ENCODE measurements at regions not wholly inside any gene's neighbourhood (a gene's known extent, or its start where the extent isn't known, plus 50 kb on each side); places are given as distances from the start of the nearest gene placed in this dataset.
"Not testable (repeated sequence)": the region's sequence is repeated elsewhere in the genome, so short reads cannot be mapped to it uniquely, and the experiment has no call there.

- TF ChIP-seq CTCF (IDR thresholded peaks at IDR 0.05; ENCODE audit: insufficient read depth, low read length) = no peak
- H3K4me3 ChIP-seq (ENCODE audit: low read depth, low read length) = no peak overlapping the region
- peak; percentile 38 for DNase-seq (ENCODE audit: low read depth)
These were observed 308.5 kb downstream of the LTN1 start for GRCh38 chr21:28683982-28684752.

GRCh38 chr21:28682884-28683283 is 309.8 kb downstream of the LTN1 start:
- not testable (repeated sequence) for H3K4me3 ChIP-seq (ENCODE audit: low read depth, low read length); DNase-seq (ENCODE audit: low read depth)

GRCh38 chr21:28677096-28677495 is 315.6 kb downstream of the LTN1 start:
- DNase-seq (ENCODE audit: low read depth); H3K4me3 ChIP-seq (ENCODE audit: low read depth, low read length): not testable (repeated sequence)

- peak; percentile 71 for DNase-seq (ENCODE audit: low read depth)
- no peak for TF ChIP-seq CTCF (IDR thresholded peaks at IDR 0.05; ENCODE audit: insufficient read depth, low read length)
- no peak overlapping the region for H3K4me3 ChIP-seq (ENCODE audit: low read depth, low read length)
These were observed 317.2 kb downstream of the LTN1 start for GRCh38 chr21:28675331-28676041.

- H3K4me3 ChIP-seq (ENCODE audit: low read depth, low read length) = no peak overlapping the region
- DNase-seq (ENCODE audit: low read depth) = peak; percentile 41
- TF ChIP-seq CTCF (IDR thresholded peaks at IDR 0.05; ENCODE audit: insufficient read depth, low read length) = no peak
These were observed 317.9 kb downstream of the LTN1 start for GRCh38 chr21:28674763-28675162.

GRCh38 chr21:28671549-28672195 is 321.0 kb downstream of the LTN1 start:
- no peak for DNase-seq (ENCODE audit: low read depth)
- no peak overlapping the region for H3K4me3 ChIP-seq (ENCODE audit: low read depth, low read length)
- no peak for TF ChIP-seq CTCF (IDR thresholded peaks at IDR 0.05; ENCODE audit: insufficient read depth, low read length)

GRCh38 chr21:28669971-28670653 is 322.6 kb downstream of the LTN1 start:
- no peak for DNase-seq (ENCODE audit: low read depth)
- no peak overlapping the region for H3K4me3 ChIP-seq (ENCODE audit: low read depth, low read length)
- TF ChIP-seq CTCF (IDR thresholded peaks at IDR 0.05; ENCODE audit: insufficient read depth, low read length) = no peak
